ENCODE measurements at regions not wholly inside any gene's neighbourhood (a gene's known extent, or its start where the extent isn't known, plus 50 kb on each side); places are given as distances from the start of the nearest gene placed in this dataset.

DNA sequence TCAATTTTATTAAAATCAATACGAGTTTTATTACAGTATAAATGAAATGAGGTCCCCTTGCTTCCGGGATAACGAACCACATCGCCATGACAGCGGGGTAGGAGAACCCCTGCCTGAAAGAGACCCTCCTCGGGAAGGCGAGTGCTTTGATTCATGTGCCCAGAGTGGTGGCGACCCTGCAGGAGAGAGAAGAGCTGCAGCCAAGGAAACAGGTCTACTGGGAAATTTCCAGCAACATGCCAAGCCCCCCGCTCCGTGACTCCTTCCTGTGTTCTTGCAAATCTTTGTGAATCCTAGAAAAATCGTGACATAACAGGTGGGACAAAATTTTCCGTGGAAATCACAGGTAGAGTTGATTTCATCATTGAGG, 162.5 kb downstream of the WSCD1 start:
- TF ChIP-seq NFE2 (IDR thresholded peaks at IDR 0.05; ENCODE audit: low read depth) (no peak), POLR2AphosphoS2 (IDR thresholded peaks at IDR 0.05; ENCODE audit: low read length) (no peak)
- TF ChIP-seq, protein P1, sequence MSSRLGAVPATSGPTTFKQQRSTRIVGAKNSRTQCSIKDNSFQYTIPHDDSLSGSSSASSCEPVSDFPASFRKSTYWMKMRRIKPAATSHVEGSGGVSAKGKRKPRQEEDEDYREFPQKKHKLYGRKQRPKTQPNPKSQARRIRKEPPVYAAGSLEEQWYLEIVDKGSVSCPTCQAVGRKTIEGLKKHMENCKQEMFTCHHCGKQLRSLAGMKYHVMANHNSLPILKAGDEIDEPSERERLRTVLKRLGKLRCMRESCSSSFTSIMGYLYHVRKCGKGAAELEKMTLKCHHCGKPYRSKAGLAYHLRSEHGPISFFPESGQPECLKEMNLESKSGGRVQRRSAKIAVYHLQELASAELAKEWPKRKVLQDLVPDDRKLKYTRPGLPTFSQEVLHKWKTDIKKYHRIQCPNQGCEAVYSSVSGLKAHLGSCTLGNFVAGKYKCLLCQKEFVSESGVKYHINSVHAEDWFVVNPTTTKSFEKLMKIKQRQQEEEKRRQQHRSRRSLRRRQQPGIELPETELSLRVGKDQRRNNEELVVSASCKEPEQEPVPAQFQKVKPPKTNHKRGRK (tag; IDR thresholded peaks at IDR 0.05) = no peak

Measured in K562 (cell line).